ENCODE measurements at regions not wholly inside any gene's neighbourhood (a gene's known extent, or its start where the extent isn't known, plus 50 kb on each side); places are given as distances from the start of the nearest gene placed in this dataset.
"Not testable (repeated sequence)": the region's sequence is repeated elsewhere in the genome, so short reads cannot be mapped to it uniquely, and the experiment has no call there.

- H3K27ac ChIP-seq, result no peak overlapping the region
- 78 to 83% methylated on average over 1 to 20 of the region's 20 CpGs for WGBS, 2 donors (ENCODE audit: low coverage in 1 of 2)
Observed at GRCh38 chr10:130714742-130715467, 578.7 kb downstream of the GLRX3 start.

GRCh38 chr10:130715686-130716670 is 579.8 kb downstream of the GLRX3 start:
- in situ Hi-C loops (cut with MboI; ENCODE audit: low pct_ligation_motif_present in 1 of 4, low pct_unique_long_range_greater_than_20kb in 1 of 4, low sequenced_read_pairs in 3 of 4), result no loop called here
- intact Hi-C loops (cut with DNase I; ENCODE audit: low total_unique reads), result no loop called here
- Histone ChIP-seq H3K4me3 (no peak overlapping the region), H3K36me3 (no peaks in the 10 kb centered on the region), H3K9me3 (no peaks in the 10 kb centered on the region), H3K27ac (no peak overlapping the region), H3K27me3 (no peaks in the 10 kb centered on the region), H3K4me1 (no peaks in the 10 kb centered on the region)
- WGBS, 2 donors (ENCODE audit: low coverage in 1 of 2), result 81 to 85% methylated on average over 6 to 12 of the region's 12 CpGs
- no peak for DNase-seq
- TF ChIP-seq POLR2A (IDR thresholded peaks at IDR 0.05) (no peak), EP300 (IDR thresholded peaks at IDR 0.05; ENCODE audit: low read depth) (peak; percentile 37)

More at GRCh38 chr10:130714742-130715467, 578.7 kb downstream of the GLRX3 start:
- in situ Hi-C loops (cut with MboI; ENCODE audit: low pct_ligation_motif_present in 1 of 4, low pct_unique_long_range_greater_than_20kb in 1 of 4, low sequenced_read_pairs in 3 of 4) (no loop called here), intact Hi-C loops (cut with DNase I; ENCODE audit: low total_unique reads) (no loop called here)
- Histone ChIP-seq H3K36me3 (no peaks in the 10 kb centered on the region), H3K4me1 (no peaks in the 10 kb centered on the region), H3K4me3 (no peak overlapping the region), H3K9me3 (no peaks in the 10 kb centered on the region), H3K27me3 (no peaks in the 10 kb centered on the region)
- DNase-seq, result no peak
- TF ChIP-seq POLR2AphosphoS5 (IDR thresholded peaks at IDR 0.05) (no peak), EP300 (IDR thresholded peaks at IDR 0.05; ENCODE audit: low read depth) (no peak), POLR2A (IDR thresholded peaks at IDR 0.05) (no peak)
- TF ChIP-seq, protein P1, sequence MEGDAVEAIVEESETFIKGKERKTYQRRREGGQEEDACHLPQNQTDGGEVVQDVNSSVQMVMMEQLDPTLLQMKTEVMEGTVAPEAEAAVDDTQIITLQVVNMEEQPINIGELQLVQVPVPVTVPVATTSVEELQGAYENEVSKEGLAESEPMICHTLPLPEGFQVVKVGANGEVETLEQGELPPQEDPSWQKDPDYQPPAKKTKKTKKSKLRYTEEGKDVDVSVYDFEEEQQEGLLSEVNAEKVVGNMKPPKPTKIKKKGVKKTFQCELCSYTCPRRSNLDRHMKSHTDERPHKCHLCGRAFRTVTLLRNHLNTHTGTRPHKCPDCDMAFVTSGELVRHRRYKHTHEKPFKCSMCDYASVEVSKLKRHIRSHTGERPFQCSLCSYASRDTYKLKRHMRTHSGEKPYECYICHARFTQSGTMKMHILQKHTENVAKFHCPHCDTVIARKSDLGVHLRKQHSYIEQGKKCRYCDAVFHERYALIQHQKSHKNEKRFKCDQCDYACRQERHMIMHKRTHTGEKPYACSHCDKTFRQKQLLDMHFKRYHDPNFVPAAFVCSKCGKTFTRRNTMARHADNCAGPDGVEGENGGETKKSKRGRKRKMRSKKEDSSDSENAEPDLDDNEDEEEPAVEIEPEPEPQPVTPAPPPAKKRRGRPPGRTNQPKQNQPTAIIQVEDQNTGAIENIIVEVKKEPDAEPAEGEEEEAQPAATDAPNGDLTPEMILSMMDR (IDR thresholded peaks at IDR 0.05), result no peak

- Histone ChIP-seq H3K4me3 (no peak overlapping the region), H3K36me3 (no peaks in the 10 kb centered on the region), H3K9me3 (no peaks in the 10 kb centered on the region), H3K27ac (no peak overlapping the region), H3K4me1 (no peaks in the 10 kb centered on the region), H3K27me3 (no peaks in the 10 kb centered on the region)
- in situ Hi-C loops (cut with MboI; ENCODE audit: low pct_ligation_motif_present in 1 of 4, low pct_unique_long_range_greater_than_20kb in 1 of 4, low sequenced_read_pairs in 3 of 4), result no loop called here
- TF ChIP-seq, protein P1 (IDR thresholded peaks at IDR 0.05), result no peak
- TF ChIP-seq POLR2AphosphoS5 (IDR thresholded peaks at IDR 0.05) (no peak), EP300 (IDR thresholded peaks at IDR 0.05; ENCODE audit: low read depth) (no peak), POLR2A (IDR thresholded peaks at IDR 0.05) (no peak)
- intact Hi-C loops (cut with DNase I; ENCODE audit: low total_unique reads), result no loop called here
- DNase-seq, result no peak
- 45 to 72% methylated on average over 4 to 7 of the region's 7 CpGs for WGBS, 2 donors (ENCODE audit: low coverage in 1 of 2)
Observed at GRCh38 chr10:130717083-130717482, 580.9 kb downstream of the GLRX3 start.

- H3K36me3 ChIP-seq; intact Hi-C loops (cut with DNase I; ENCODE audit: low total_unique reads); H3K27ac ChIP-seq; H3K9me3 ChIP-seq; DNase-seq; in situ Hi-C loops (cut with MboI; ENCODE audit: low pct_ligation_motif_present in 1 of 4, low pct_unique_long_range_greater_than_20kb in 1 of 4, low sequenced_read_pairs in 3 of 4); H3K27me3 ChIP-seq; H3K4me3 ChIP-seq; H3K4me1 ChIP-seq: not testable (repeated sequence)
- WGBS, 2 donors (ENCODE audit: low coverage in 1 of 2), result 47 to 72% methylated on average over 5 to 9 of the region's 9 CpGs
Observed at GRCh38 chr10:130718744-130719447, 582.7 kb downstream of the GLRX3 start.

- no peaks in the 10 kb centered on the region for H3K27me3 ChIP-seq
- H3K4me1 ChIP-seq, result no peaks in the 10 kb centered on the region
- no peaks in the 10 kb centered on the region for H3K9me3 ChIP-seq
- intact Hi-C loops (cut with DNase I; ENCODE audit: low total_unique reads) (no loop called here), in situ Hi-C loops (cut with MboI; ENCODE audit: low pct_ligation_motif_present in 1 of 4, low pct_unique_long_range_greater_than_20kb in 1 of 4, low sequenced_read_pairs in 3 of 4) (no loop called here)
- H3K4me3 ChIP-seq, result no peak overlapping the region
- WGBS, 2 donors (ENCODE audit: low coverage in 1 of 2), result 86% methylated on average over 2 of the region's 2 CpGs; no CpG with 5 or more reads in 1 of the 2 donors
- H3K27ac ChIP-seq, result no peak overlapping the region
- no peak for TF ChIP-seq POLR2AphosphoS5 (IDR thresholded peaks at IDR 0.05)
- TF ChIP-seq, protein P1 (IDR thresholded peaks at IDR 0.05), result no peak
- no peak for TF ChIP-seq EP300 (IDR thresholded peaks at IDR 0.05; ENCODE audit: low read depth)
- no peak for TF ChIP-seq POLR2A (IDR thresholded peaks at IDR 0.05)
- no peak for DNase-seq
- H3K36me3 ChIP-seq, result no peaks in the 10 kb centered on the region
Observed at GRCh38 chr10:130719448-130719752, 583.2 kb downstream of the GLRX3 start.
